ENCODE measurements at regions not wholly inside any gene's neighbourhood (a gene's known extent, or its start where the extent isn't known, plus 50 kb on each side); places are given as distances from the start of the nearest gene placed in this dataset.

DNA sequence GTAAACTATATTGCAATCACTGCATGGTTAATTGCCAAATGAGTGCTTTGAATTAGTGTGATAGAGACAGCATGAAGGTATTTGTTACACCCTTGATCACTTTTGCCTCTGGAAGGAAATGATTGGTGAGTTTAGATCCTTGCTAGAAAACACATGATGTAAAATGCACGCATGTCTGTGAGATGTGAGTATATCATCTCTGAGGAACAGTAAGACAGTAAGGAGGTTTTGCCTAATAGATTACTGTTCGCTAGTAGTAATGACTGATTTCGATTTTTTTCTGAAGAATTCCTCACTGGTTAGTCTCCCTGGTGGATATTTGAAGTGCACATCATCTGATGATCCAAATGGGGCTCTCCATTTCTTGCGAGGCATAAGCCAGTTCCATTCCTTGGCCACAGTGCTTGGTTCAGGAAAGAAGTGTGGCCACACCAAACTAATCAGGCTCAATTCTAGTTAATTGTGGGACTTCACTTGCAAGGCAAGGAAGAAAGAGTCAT is 156.4 kb upstream of the ADRA1B start:
- WGBS, 5 donors = 82 to 93% (median 87%) methylated on average over 4 of the region's 4 CpGs
- no peak overlapping the region for H3K27ac ChIP-seq
- H3K9me3 ChIP-seq = no peaks in the 10 kb centered on the region
- H3K4me3 ChIP-seq = no peak overlapping the region
- no peaks in the 10 kb centered on the region for H3K27me3 ChIP-seq (replicated peaks in 1 of 7)
- no peaks in the 10 kb centered on the region for H3K36me3 ChIP-seq
- TF ChIP-seq POLR2A (IDR thresholded peaks at IDR 0.05) (no peak), POLR2AphosphoS5 (IDR thresholded peaks at IDR 0.05) (no peak)
- TF ChIP-seq, protein P1, sequence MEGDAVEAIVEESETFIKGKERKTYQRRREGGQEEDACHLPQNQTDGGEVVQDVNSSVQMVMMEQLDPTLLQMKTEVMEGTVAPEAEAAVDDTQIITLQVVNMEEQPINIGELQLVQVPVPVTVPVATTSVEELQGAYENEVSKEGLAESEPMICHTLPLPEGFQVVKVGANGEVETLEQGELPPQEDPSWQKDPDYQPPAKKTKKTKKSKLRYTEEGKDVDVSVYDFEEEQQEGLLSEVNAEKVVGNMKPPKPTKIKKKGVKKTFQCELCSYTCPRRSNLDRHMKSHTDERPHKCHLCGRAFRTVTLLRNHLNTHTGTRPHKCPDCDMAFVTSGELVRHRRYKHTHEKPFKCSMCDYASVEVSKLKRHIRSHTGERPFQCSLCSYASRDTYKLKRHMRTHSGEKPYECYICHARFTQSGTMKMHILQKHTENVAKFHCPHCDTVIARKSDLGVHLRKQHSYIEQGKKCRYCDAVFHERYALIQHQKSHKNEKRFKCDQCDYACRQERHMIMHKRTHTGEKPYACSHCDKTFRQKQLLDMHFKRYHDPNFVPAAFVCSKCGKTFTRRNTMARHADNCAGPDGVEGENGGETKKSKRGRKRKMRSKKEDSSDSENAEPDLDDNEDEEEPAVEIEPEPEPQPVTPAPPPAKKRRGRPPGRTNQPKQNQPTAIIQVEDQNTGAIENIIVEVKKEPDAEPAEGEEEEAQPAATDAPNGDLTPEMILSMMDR (IDR thresholded peaks at IDR 0.05 in 8 of 11, conservative IDR thresholded peaks at IDR 0.05 in 3 of 11) = no peak
- intact Hi-C loops (cut with DNase I; ENCODE audit: low total_unique reads) = no loop called here
- H3K4me1 ChIP-seq = peaks cover 0 to 15% (median 4%) of the 10 kb centered on the region in 6 donors
- no peak for DNase-seq

DNA sequence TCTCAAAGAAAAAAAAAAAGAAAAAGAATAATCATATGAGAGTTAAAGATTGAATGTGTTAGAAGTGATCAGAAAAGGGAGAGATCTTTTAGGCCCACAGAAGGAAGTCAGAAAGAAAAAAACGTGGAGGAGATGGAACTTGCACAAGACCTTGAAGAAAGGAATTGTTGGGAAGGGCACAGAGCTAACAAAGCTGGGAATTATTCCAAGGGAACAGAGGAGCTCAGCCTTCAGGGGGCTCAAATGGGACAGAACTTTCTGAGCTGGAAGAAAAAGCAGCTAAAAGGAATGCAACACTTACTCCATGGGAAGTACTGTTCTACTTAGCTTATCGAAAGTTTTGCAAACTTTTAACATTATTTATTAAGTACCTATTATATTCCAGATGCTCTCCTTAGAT is 153.4 kb upstream of the ADRA1B start:
- Histone ChIP-seq H3K27me3 (replicated peaks in 1 of 7) (peaks cover 0 to 3% (median 0%) of the 10 kb centered on the region in 7 donors), H3K4me1 (peaks cover 0 to 15% (median 4%) of the 10 kb centered on the region in 6 donors), H3K27ac (peak overlapping the region in 4 of 8 donors; percentile 4 to 63 (median 38)), H3K4me3 (no peak overlapping the region), H3K9me3 (no peaks in the 10 kb centered on the region), H3K36me3 (no peaks in the 10 kb centered on the region)
- DNase-seq = no peak
- WGBS, 5 donors = 50 to 68% (median 60%) methylated on average over 2 of the region's 2 CpGs
- intact Hi-C loops (cut with DNase I; ENCODE audit: low total_unique reads) = no loop called here
- no peak for TF ChIP-seq POLR2A (IDR thresholded peaks at IDR 0.05)
- TF ChIP-seq, protein P1 (IDR thresholded peaks at IDR 0.05 in 8 of 11, conservative IDR thresholded peaks at IDR 0.05 in 3 of 11) = no peak
- TF ChIP-seq POLR2AphosphoS5 (IDR thresholded peaks at IDR 0.05) = no peak

DNA sequence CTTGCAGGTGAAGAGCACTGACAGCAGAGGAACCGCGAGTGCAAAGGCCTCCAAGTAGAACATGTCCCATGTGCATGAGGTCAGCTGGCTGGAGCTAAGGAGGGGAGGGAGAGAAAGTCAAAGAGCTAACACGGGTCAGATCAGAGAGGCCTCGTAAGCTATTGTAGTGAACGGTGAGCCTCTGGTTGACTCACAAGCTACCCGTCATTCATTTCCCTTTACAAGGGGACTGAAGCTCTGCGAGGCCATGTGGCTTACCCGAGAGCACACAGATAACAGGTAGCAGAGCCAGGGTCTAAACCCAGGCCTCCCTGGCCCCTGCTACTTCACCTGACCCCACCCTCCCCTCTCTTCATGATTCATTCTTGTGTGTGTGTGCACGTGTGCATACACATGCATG is 152.7 kb upstream of the ADRA1B start:
- peaks cover 0 to 15% (median 4%) of the 10 kb centered on the region in 6 donors for H3K4me1 ChIP-seq
- H3K36me3 ChIP-seq = no peaks in the 10 kb centered on the region
- H3K9me3 ChIP-seq = no peaks in the 10 kb centered on the region
- WGBS, 5 donors = 60 to 75% (median 61%) methylated on average over 9 of the region's 9 CpGs
- intact Hi-C loops (cut with DNase I; ENCODE audit: low total_unique reads) = no loop called here
- H3K27ac ChIP-seq = peak overlapping the region in 5 of 8 donors; percentile 30 to 63 (median 57)
- no peak for TF ChIP-seq POLR2AphosphoS5 (IDR thresholded peaks at IDR 0.05)
- no peak for TF ChIP-seq POLR2A (IDR thresholded peaks at IDR 0.05)
- TF ChIP-seq, protein P1 (IDR thresholded peaks at IDR 0.05 in 8 of 11, conservative IDR thresholded peaks at IDR 0.05 in 3 of 11) = no peak
- no peak for DNase-seq
- H3K4me3 ChIP-seq = no peak overlapping the region
- H3K27me3 ChIP-seq (replicated peaks in 1 of 7) = peaks cover 0 to 3% (median 0%) of the 10 kb centered on the region in 7 donors

DNA sequence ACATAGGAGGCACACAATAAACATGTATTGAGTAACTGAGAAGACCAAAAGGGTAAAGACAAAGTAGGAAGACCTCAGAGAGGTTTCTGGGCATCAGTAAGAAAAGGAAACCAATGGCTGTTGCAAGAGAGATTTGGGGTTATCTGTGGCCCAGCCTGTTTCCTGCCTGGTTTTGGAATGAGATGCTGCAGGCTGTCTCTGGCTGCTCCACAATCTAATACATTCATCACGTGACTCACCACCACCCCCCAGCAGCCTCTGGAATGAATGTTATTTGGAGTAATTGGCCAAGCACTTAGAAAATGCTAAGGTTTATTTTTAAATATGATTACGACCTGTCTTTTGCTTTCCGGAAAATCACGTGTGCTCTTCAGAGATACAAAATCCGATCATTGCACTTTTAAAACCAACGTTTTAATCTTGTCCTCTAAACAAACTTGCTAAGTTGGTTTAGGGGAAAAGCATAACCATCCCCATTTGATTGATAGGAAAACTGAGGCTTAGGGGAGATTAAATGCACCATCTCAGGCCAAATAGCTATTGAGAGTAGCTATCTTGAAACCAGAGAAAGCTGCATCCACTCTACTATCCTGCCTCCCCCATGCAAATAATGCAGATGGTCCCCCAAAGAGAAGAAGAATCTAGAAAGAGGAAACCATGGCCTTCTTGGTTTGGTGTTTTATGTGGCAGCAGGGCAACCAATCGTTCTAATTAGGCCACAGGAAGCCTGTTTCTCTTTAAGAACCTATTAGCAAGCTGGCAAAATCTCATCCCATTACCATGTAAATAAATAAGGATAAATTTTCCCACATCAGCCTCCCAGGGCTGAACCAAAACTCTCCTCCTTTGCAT is 151.8 kb upstream of the ADRA1B start:
- peaks cover 0 to 15% (median 4%) of the 10 kb centered on the region in 6 donors for H3K4me1 ChIP-seq
- no peak overlapping the region for H3K4me3 ChIP-seq
- TF ChIP-seq, protein P1 (IDR thresholded peaks at IDR 0.05 in 8 of 11, conservative IDR thresholded peaks at IDR 0.05 in 3 of 11) = no peak
- peak in 1 of 3 donors; percentile 19 for TF ChIP-seq POLR2AphosphoS5 (IDR thresholded peaks at IDR 0.05)
- no peak for DNase-seq
- peak overlapping the region in 7 of 8 donors; percentile 22 to 63 (median 55) for H3K27ac ChIP-seq
- no peaks in the 10 kb centered on the region for H3K9me3 ChIP-seq
- H3K27me3 ChIP-seq (replicated peaks in 1 of 7) = peaks cover 0 to 8% (median 0%) of the 10 kb centered on the region in 7 donors
- no peaks in the 10 kb centered on the region for H3K36me3 ChIP-seq
- 16 to 27% (median 20%) methylated on average over 7 of the region's 7 CpGs for WGBS, 5 donors
- intact Hi-C loops (cut with DNase I; ENCODE audit: low total_unique reads) = no loop called here
